ENCODE measurements at regions not wholly inside any gene's neighbourhood (a gene's known extent, or its start where the extent isn't known, plus 50 kb on each side); places are given as distances from the start of the nearest gene placed in this dataset.
A peak's percentile ranks its signal among the peaks of the same experiment; 100 is the strongest.

DNA sequence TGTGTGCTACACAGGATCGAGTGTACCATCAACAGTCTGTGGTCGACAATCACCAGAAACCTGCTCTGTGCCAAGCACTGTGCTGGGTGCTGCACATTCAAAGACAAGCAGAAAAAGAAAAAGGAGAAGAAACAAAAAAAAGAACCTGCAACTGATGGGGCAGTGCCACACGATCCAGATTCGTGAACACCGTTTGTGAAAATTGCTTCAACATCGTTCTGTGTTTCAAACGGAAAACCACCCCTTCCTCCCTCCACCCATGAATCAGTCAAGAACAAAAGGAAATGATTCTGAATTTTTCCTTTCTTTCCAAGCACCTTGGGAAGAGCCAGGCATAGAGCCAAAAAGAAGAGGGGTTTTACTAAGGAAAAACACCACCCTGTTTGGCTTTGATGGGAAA lies 129.2 kb upstream of the ARID1B start:
- no peak for DNase-seq

DNA sequence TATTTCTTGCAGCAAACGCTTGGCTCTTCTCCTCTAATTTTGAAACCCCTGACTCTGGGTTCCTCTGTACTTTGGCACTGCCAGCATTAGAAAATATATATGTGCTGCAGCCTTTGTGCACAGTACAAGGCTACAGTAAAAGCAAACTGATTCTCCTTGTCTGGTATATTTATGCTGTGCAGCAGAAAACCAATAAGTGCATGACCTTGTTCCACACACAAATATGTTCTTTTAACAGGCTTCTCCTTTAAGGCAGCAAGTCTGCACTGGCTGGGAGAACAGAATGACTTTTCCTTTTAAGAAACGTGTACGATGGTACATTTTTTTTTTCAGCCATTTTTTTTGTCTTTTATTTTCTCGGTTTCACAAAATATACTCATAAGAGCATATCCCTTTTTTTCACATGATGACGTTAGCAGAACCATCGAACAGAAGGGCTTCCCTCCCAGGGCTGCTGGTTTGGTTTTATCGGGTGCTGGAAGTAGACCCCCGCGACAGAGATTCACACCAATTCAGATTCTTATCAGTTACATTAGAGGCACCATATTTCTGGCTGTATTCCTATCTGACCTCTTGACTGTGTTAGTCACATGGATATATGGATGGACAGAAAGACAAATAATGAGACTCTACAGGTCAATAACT lies 129.9 kb upstream of the ARID1B start:
- DNase-seq = no peak

DNA sequence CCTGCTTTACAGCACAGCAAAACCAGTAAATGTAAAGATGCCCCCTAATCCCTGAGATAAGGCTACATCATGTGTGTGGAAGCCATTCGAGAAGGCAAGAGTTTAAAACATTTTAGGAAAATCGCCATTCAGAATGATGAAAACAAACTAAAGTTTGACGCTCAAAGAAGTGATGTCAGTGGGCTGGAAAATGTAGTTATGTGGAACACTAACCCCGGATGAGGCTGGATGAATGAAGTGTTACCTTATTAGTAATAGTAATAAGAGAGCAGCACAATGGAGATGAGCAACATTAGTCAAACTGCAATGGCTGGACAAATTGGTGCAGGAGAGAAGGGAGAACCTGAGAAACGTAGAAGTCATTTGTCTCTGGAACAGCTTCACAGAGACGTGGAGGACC lies 130.7 kb upstream of the ARID1B start:
- DNase-seq = no peak

DNA sequence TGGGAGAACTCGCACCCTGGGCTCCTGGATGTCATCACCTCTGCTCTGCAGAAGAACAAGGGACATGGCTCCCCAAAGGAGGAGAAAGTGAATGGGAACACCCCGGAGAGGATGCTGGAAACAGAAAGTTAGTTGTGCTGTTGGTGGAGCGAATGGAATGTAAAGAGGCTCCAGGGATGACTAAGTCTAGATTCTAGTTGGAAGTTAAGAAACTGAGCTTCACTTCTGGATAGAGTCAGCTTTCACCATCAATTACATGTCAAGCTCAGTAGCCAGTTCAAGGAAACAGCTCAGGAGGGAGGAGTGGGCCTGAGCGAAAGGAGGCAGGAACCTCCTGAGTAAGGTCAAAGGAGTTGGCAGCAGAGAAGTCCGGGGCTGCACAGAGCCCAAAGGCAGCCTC lies 132.1 kb upstream of the ARID1B start:
- DNase-seq = no peak

DNA sequence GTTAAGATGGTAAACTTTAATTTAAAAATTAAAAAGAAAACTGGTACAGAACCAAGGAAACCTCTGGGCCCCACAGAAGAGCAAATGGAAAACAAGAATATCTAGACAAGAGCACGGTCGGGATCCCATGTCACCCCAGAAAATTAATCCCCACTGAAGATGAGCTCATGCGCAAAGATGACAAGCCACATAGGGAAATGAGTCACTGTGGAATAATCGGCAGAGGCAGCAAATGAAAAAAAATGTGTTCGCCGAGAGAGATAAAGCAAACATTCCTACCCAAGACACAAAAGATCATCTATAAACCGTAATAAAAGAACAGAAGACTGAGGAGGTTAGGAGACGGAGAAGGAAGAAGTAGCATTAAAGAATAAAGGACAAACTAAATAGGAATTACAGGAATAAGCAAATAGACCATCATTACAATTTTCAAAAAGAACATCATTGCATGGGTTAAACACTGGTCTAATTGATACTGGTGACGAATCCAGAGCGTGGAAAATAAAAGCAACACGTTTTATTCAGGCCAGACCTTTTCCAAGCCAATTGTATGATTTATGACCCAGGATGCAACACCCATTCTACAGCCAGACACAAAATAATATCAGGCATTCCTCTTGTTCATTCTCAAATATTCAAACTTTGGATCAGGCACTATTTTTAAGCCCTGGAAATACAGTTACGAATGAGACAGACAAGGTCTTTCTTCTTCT lies 138.0 kb upstream of the ARID1B start:
- DNase-seq = no peak

DNA sequence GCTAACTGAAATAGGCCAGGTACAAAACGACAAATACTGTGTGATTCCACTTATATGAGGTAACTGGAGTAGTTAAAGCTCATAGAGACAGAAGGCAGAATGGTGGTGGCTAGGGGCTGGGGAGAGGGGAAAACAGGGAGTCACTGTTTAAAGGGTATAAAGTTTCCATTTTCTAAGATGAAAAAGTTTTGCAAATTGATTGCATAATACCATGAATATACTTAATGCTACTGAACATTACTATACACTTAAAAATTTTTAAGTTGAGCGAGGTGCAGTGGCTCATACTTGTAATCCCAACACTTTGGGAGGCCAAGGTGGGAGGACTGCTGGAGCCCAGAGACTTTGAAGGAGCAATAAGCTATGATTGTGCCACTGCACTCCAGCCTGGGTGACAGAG lies 138.6 kb upstream of the ARID1B start:
- DNase-seq = no peak

DNA sequence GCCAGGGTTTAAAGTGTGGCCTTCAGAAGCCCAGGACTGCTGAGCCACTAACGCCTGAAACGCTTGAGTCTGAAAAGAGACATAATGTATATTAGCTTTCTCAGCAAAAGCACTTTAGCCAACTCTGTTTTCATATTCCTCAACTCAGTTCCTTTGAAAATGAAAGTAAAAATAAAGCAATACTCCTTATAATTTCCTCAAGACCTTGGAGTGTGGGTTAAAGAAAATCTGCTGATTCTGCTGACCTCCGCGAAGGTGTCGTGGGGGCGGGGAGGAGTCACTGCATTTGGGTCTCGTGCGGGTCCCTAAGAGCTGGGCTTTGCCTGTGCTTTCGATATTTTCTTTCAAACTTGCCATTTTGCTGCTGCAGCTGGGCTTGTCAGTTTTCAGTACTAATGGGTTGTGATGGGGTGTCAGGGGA lies 142.2 kb upstream of the ARID1B start:
- peak in 1 of 2 donors; percentile 11 for DNase-seq

DNA sequence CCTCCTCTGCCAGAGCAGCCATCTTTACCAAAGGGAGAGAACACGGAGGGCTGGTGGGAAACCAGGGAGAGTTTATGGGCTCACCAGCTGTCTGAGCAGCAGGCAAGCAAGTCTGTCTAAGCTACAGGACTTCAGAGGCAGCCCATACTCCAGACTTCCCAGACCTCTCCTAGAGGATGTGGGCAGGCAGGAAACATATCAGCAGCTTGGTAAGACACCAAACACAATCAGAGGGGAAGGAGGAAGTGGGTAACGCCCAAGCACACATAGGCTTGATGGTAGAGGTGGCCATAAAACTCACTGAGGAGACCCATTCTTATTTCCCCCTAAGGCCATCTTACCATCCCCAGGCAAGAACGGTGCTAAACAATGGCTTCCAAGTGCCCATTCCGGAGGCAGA lies 143.1 kb upstream of the ARID1B start:
- DNase-seq = peak; percentile 8 to 11

DNA sequence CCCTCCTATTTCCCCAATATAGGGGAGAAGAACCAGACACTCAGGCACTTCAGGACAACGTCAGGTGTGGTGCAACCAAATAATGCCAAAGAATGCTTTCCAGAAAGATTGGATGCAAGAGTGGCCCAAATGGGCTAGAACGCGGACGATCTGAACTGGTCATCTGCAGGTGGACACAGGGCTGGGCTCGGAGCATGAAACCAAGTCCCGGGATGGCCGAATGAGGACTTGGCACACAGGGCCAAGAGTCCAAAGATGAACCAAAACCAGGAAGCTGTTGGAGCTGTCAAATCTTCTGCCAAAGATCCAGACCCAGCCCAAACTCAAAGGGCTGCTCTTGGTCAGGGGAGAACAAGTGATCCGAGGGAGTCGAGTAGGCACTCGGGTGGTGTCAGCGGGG lies 143.9 kb upstream of the ARID1B start:
- DNase-seq = no peak

DNA sequence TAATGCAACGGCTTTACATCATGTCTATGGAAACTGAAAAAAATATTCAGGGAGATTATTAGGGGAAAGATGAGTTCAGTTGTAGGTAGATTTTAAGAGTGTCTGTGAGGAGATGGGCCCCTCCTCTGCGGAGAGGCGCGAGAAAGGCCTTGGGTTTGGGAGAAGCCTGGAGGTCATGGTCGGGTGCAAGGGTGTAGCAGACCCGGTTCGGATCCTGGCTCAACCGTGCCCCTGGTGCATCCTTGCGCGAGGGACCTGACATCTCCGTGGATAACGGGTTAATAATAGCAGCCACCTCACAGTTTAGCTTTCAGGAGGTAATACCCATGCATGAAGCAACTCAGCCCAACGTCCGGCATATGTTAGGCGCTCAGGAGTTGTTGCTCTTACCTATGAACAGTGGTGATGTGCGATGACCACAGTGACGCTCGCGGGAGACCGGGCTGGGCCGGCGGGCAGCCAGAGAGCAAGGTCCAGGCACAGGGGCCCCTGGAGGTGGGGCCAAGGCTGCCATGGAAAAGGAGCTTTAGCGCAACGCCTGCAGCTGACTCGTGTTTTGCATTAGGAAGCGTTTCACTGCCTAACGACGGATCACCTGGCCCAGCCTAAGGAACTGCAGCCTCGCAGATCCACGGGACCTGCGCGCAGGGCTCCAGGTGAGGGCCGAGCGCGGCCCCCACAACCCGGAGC lies 146.4 kb upstream of the ARID1B start:
- DNase-seq = no peak

DNA sequence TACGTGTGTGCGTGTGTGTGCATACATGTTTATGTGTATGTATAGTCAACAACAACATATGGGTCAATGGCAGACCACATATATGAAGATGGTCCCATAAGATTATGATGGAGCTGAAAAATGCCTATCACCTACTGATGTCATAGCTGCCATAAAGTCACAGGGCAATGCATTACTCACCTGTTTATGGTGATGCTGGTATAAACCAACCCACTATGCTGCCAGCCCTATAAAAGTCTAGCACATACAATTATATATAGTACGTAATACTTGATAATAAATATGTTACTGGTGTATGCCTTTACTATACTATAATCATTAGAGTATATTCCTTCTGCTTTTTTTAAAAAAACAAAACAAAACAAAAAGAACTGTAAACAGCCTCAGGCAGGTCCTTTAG lies 148.4 kb upstream of the ARID1B start:
- no peak for DNase-seq

DNA sequence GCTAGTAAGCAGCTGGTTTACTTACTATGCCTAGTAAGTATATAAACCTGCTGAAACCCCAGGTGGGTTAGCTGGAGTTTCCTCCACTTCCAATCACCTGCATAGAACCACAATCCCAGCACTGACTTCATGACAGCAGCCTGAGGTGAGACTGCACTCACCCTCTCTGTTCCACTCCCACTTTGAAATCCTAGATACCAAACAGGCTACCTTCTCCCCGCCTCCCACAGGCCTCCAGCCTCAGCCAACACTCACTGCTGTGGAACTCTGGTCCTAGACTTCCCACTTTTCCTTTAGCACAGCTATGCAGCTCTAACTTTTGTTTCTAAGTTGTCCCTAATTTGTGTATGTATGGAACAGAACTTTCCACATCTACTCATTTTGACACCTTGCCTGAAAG lies 149.7 kb upstream of the ARID1B start:
- DNase-seq = no peak

DNA sequence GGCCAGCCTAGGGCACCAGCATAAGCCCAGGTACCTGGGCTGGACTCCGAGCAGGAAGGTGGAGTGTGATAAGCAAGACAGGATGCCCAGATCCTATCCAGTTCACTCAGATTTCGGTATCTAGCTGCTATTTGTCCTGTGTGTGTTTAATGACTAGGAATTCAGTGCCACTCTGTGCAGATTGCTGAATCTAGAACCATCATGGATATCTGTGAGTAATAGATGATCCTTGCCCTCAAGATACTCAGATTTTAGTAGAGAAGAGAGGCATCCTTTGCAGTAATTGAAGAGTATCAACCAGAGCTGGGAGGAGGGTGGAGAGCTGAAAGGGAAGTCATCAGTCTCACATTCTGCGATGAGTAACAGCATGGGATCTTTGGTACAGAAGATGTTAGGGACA lies 155.0 kb upstream of the ARID1B start:
- no peak for DNase-seq

DNA sequence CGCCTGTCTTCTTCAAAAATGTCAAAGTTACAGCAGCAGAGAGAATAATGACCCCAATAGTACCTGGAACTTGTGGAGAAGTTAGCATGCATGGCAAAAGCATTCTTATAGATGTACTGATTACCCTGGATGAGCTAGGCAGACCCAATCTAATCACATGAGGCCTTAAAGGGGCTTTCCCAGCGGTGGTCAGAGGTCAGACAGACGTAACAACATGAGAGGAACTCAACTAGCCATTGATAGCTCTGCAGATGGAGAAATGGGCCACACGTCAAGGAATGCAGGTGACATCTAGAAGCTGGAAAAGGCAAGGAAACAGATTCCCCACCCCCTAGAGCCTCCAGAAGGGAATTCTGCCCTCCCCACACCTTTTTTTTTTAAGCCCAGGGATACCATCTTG lies 156.8 kb upstream of the ARID1B start:
- no peak for DNase-seq

DNA sequence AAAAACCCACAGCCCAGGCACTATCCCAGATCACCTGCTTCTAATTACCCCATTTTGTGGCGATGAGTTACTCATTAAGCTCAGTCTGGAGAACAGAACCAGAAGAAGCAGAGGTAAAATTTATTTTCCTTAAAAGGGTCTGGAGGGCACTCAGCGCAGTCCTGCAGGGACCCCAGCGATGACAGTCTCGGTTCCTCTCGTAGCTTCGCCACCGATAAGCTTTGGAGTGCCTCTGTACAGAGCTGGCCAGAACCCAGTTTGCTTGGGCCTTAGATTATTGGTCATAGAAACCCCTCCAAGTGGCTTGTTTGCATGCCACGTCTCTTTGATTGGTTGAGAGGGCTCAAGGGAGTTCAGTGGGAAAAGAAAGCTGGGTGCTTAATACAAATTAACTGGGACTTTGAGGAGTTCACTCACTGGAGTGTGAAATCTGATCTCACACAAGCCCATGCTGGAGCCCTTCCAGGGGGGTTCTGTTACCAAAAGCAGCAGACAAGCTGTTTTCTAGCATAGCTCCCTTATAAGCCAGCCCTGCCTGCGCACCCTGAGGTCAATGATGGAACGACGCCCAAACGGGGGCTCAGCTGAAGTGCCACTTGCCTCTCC lies 158.5 kb upstream of the ARID1B start:
- no peak for DNase-seq

DNA sequence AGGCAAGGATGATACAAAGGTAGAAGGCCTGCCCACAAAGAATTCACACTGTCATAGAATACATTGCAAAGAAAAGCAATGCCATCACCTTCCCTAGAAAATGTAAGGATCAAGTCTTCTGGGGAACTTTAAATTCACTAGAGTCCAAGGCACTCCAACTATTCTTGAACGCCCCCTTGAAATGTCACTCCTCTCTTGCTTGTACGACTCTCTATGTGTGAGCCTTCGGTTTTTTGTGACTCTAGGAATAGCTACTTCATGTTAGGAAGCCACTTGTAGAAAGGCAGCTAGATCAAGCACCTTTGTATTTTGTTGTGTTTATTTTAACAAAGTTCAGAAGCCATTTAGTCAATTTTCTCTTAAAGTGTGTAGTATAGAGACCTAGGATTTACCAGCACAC lies 159.2 kb upstream of the ARID1B start:
- no peak for DNase-seq

DNA sequence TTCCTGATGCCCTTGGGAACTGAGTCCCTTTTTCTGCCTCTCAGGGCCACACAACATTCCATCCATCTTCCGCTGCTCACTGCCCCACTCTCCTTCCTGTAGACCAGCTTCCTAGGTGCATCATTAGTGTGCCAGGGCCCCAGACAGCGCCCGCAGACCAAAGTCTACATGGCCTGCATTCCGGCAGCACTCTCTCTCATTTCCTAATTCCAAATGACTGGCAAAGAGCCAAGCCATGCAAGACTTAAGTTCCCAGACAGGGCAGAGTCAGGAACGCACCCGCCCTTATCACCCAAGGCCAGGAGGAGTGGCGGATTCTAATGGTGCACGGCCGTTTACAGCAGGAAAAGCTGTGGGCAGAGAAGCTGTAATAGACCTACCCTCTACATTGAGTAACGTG lies 159.8 kb upstream of the ARID1B start:
- DNase-seq = peak; percentile 8 to 9

DNA sequence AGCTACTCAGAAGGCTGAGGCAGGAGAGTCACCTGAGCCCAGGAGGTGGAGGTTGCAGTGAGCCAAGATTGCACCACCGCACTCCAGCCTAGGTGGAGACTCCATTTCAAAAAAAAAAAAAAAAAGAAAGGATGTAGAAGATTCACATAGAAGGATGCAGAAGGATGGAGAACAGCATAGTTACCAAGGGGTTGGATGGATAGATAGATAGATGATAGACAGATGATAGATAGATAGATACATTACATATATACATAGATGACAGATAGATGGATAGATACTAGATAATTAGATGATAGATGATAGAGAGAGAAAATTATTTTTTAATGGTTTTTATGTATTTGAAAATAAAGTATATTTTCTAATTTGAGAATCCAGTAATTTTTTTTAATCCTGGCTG lies 160.7 kb upstream of the ARID1B start:
- no peak for DNase-seq

DNA sequence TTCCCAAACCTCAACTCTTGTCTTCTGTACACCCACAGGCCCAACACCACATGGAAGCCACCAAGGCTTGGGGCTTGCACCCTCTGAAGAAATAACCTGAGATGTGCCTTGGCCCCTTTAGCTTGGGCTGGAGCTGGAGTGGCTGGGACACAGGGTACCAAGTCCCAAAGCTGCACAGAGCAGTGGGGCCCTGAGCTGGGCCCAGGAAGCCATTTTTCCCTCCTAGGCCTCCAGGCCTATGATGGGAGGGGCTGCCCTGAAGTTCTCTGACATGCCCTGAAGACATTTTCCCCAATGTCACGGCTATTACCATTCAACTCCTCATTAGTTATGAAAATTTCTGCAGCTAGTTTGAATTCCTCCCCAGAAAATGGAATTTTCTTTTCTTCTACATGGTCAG lies 163.2 kb upstream of the ARID1B start:
- no peak for DNase-seq

DNA sequence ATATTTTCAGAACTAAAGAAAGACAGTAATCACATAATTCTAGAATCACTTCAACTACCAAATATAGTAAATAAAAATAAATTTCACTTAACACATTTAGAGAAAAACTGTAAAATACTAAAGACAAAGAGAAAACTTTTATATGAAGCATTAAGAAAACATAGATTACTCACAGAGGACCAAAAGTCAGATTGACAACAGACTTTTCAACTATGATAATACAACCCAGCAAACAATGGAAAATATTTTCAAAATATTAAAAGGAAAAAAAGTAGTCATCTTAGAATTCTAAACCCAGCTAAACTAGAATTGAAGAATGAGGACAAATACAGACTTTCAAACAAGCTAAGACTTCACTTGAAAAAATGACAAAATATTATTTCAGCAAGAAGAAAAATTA lies 164.8 kb upstream of the ARID1B start:
- DNase-seq = no peak

DNA sequence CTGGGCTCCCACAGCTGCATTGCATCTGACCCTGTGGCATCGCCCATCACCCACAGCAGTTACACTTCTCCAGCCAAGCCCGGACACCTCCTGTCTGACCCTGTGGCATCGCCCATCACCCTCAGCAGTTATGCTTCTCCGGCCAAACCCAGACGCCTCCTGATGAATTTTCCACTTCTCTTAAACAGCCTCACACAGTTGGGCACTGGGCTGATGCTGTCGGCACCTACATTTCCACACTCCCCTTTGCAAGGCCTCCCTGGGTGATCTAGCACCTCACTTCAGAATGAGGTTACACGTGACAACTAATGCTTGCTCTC lies 175.2 kb upstream of the ARID1B start:
- no peak for DNase-seq

DNA sequence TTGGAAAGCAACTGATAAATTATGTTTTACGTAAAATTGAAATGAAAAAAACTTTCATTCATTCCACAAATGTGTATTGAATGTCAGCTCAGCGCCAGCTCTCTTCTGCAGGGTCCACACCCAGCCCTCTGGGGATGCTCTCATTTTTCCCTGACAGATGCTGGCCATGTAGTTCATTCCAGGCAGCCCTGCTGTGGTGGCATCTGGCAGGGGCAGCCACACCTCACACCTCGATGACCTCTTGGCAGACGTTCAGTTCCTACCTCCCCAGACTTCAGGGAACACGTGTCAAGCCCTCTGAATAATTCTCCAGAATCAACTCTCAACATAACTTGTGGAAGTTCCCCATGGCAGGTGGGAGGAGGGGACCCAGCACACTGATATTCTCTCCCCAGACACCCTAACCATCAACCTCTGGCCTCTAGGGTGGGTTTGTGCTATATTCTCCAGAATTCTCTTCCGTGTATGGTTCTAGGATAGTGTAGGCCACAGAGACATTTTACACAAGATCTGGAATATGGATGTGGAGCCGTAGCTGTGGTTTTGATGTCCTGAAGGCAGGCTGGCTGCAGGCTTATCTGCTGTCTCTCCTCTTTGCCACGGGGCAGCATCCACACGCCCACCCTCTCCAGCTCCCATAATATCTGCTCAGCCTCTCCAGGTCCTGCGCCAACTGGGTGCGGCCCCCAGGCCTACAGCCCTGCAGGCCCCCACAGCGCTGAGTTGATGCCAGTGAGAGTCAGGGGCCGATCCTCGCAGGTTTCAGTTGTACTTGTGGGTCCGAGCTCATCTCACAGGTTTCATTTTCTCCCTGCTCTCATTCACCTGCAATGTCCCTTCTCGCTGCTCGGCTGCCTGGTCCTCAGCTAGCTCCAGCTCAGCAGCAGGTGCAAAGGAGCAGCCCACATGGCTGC lies 175.8 kb upstream of the ARID1B start:
- DNase-seq = no peak

DNA sequence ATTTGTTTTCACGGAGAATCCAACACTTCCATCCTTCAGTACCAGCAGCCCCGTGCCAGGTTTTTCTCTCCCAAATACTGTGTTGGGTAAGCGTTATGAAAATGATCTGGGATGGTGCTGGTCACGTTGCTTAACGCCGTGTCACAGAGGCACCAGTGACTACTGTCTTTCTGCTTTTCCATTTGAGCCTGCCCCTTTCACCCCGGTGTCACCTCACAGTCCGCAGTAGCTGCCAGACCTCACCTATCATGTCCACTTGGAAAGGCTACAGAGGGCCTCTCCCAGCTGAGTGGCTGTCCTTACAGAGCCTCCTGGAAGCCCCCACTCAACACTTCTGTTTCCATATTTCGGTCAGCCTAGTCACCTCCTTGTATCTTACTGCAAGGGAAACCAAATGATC lies 176.5 kb upstream of the ARID1B start:
- no peak for DNase-seq

All from inflammatory macrophage (primary cell).